PFSK-1 (cell line): ENCODE measurements at regions not wholly inside any gene's neighbourhood (a gene's known extent, or its start where the extent isn't known, plus 50 kb on each side); places are given as distances from the start of the nearest gene placed in this dataset.

Source experiments
- FOXP2 ChIP-seq: optimal IDR thresholded peaks from 2 replicates; pipeline ENCODE3; 2011; ENCODE audit warnings: borderline replicate concordance, control low read depth, inconsistent platforms; ENCODE audit not compliant: insufficient read depth; ENCODE audit errors: extremely low read length, extremely low read depth
- POLR2AphosphoS5 ChIP-seq: IDR thresholded peaks from 2 replicates; pipeline ENCODE4 v1.6.1; 2012; ENCODE audit warnings: low read depth, mild to moderate bottlenecking, control low read depth, low read length, moderate library complexity
- REST ChIP-seq, 2 experiments: IDR thresholded peaks; 2 replicates each; pipeline versions ENCODE4 v1.6.1 to v1.8.0; 2011 to 2012; ENCODE audit warnings: low read depth in 2 of 2, low read length in 2 of 2, control low read depth in 1 of 2, inconsistent platforms in 1 of 2, mild to moderate bottlenecking in 1 of 2, moderate library complexity in 1 of 2; ENCODE audit not compliant: insufficient read depth in 1 of 2
- SIN3A ChIP-seq: IDR thresholded peaks from 2 replicates; pipeline ENCODE4 v1.6.1; 2012; ENCODE audit warnings: mild to moderate bottlenecking, low read length, moderate library complexity, borderline replicate concordance; ENCODE audit not compliant: insufficient read depth
- TAF1 ChIP-seq: IDR thresholded peaks from 2 replicates; pipeline ENCODE4 v1.6.1; 2012; ENCODE audit warnings: low read length, control low read depth, borderline replicate concordance; ENCODE audit not compliant: insufficient read depth

GRCh38 chr1:36557041-36558000, 74.6 kb upstream of the CSF3R start:
- TF ChIP-seq POLR2AphosphoS5 (no peak), FOXP2 (no peak), SIN3A (no peak), REST (IDR thresholded peaks at IDR 0.05; ENCODE audit: insufficient read depth in 1 of 2, low read depth in 2 of 2, low read length in 2 of 2) (no peak), TAF1 (no peak)

- TF ChIP-seq SIN3A, result no peak
- TF ChIP-seq POLR2AphosphoS5, result no peak
- no peak for TF ChIP-seq REST (IDR thresholded peaks at IDR 0.05; ENCODE audit: insufficient read depth in 1 of 2, low read depth in 2 of 2, low read length in 2 of 2)
- no peak for TF ChIP-seq TAF1
- TF ChIP-seq FOXP2, result no peak
These were observed 72.3 kb upstream of the CSF3R start for GRCh38 chr1:36555041-36555440.

- TF ChIP-seq REST (IDR thresholded peaks at IDR 0.05; ENCODE audit: insufficient read depth in 1 of 2, low read depth in 2 of 2, low read length in 2 of 2) (no peak), SIN3A (no peak), FOXP2 (no peak), TAF1 (no peak), POLR2AphosphoS5 (no peak)
These were observed 71.6 kb upstream of the CSF3R start for GRCh38 chr1:36554323-36554628.

- TF ChIP-seq SIN3A, result no peak
- no peak for TF ChIP-seq REST (IDR thresholded peaks at IDR 0.05; ENCODE audit: insufficient read depth in 1 of 2, low read depth in 2 of 2, low read length in 2 of 2)
- TF ChIP-seq TAF1, result no peak
- no peak for TF ChIP-seq FOXP2
These were observed 71.0 kb upstream of the CSF3R start for GRCh38 chr1:36553591-36554322.
